AG10803 (cell line): ENCODE measurements at regions not wholly inside any gene's neighbourhood (a gene's known extent, or its start where the extent isn't known, plus 50 kb on each side); places are given as distances from the start of the nearest gene placed in this dataset.

Source experiments
- DNase-seq: peaks from one replicate; pipeline ENCODE4 v3.0.0; 2010; ENCODE audit warnings: low read depth
- H3K4me3 ChIP-seq: 2 replicates; pipeline ENCODE4 v1.5.1; 2011; ENCODE audit warnings: mild to moderate bottlenecking, low read length, control low read depth
- CTCF ChIP-seq: conservative IDR thresholded peaks from 2 replicates; pipeline ENCODE4 v1.5.1; 2011; ENCODE audit warnings: mild to moderate bottlenecking, low read length, control low read depth, inconsistent platforms

DNA sequence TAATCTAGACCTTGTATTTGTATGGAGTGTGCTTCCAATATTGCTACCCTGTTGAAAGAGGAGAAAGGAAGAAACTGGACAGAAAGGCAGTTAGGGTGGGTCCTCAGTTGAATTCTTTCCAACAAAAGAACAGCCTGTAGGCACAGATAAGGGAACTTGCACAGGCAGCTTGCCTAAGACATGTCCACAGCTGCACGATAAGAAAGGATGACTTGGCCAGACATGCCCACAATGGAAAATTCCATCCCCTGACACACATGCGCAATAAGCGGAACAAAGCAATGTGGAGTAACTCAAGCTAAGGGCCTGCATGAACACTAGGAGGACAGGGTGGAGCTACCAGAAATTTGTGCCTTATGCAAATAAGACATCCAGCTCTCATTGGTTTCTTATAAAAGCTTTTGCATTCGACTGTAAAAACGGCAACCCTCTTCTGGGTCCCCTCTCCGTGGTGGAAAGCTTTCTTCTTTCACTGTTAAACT, 1084.7 kb upstream of the NXPH2 start:
- DNase-seq, result no peak
- H3K4me3 ChIP-seq, result no peak overlapping the region
- no peak for TF ChIP-seq CTCF

GRCh38 chr2:139854769-139855483, 1074.7 kb upstream of the NXPH2 start:
- no peak overlapping the region for H3K4me3 ChIP-seq
- no peak for DNase-seq
- TF ChIP-seq CTCF, result no peak

DNA sequence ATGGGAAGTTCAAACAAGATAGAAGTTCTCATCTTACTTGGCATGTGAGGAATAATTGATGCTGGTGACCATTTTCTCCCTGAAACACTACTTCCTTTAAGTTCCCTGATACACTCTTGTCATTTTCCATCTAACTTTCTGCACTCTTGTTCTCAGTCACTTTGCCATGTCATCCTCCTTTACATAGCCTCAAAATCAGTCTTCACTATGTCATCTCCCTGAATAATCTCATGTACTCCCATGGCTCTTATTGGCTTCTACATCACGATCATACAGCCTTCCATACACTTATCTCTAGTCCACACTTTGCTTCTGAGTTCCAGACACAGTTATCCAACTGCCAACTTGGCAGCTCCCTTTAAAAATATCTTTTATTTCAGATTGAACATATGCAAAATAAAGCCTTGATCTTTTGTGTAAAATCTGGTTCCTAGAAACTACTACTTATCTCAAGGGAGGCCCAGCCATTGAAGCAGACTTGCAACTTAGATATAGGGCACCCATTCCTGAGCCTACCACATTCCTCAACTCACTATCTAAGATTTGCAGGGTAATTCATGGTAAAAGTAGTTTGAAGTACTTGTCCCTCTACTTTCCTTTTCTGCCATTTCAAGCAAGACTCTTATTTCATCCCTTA, 1070.2 kb upstream of the NXPH2 start:
- no peak for DNase-seq
- TF ChIP-seq CTCF, result no peak
- no peak overlapping the region for H3K4me3 ChIP-seq

DNA sequence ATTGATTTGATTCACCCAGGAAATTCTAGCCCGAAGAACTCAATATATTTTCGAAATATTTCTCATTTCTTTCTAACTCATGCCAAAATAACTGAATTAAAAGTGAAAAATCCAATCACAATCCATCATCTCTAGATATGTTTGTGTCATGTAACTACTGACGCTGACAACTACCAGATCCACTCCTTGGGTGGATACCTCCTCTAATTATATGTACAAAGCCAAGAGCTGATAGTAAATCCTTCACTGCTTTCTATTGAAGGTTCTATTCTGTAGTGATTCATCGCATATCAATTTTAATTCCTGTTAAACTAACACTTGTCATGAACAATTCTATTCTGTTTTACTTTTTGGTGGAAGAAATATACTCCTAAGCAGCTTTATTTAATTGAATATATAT, 1056.6 kb upstream of the NXPH2 start:
- TF ChIP-seq CTCF, result no peak
- DNase-seq, result no peak
- H3K4me3 ChIP-seq, result no peak overlapping the region

DNA sequence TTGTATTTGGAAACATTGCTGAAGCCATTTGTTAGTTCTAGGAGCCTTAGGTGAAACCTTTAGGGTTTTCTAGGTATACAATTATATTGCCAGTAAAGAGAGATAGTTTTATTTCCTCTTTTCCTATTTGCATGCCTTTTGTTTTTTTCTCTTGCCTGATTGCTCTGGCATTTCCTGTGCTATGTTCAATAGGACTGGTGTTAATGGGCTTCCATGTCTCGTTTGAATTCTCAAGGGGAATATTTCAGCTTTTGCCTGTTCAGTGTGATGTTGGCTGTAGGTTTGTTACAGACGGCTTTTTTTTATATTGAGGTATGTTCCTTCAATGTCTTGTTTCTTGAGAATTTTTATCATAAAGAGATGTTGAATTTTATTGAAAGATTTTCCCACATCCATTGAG, 1054.9 kb upstream of the NXPH2 start:
- H3K4me3 ChIP-seq, result no peak overlapping the region
- DNase-seq, result no peak
- no peak for TF ChIP-seq CTCF

- TF ChIP-seq CTCF, result no peak
- no peak overlapping the region for H3K4me3 ChIP-seq
- no peak for DNase-seq
Observed at GRCh38 chr2:139828011-139828410, 1047.8 kb upstream of the NXPH2 start.

- H3K4me3 ChIP-seq, result no peak overlapping the region
- no peak for TF ChIP-seq CTCF
- no peak for DNase-seq
Observed at GRCh38 chr2:139825726-139826125, 1045.5 kb upstream of the NXPH2 start.
